ENCODE measurements at regions not wholly inside any gene's neighbourhood (a gene's known extent, or its start where the extent isn't known, plus 50 kb on each side); places are given as distances from the start of the nearest gene placed in this dataset.
"Not testable (repeated sequence)": the region's sequence is repeated elsewhere in the genome, so short reads cannot be mapped to it uniquely, and the experiment has no call there.

GRCh38 chr12:107826276-107826675 is 51.8 kb downstream of the ASCL4 start:
- no peak for DNase-seq

GRCh38 chr12:107829271-107829670 is 54.8 kb downstream of the ASCL4 start:
- DNase-seq = no peak

- no peak for DNase-seq
These were observed 57.9 kb downstream of the ASCL4 start for GRCh38 chr12:107832441-107832840.

GRCh38 chr12:107840186-107840585 is 65.7 kb downstream of the ASCL4 start:
- no peak for DNase-seq

- no peak for DNase-seq
These were observed 69.1 kb downstream of the ASCL4 start for GRCh38 chr12:107843351-107844311.

- DNase-seq = no peak
These were observed 69.9 kb downstream of the ASCL4 start for GRCh38 chr12:107844312-107844921.

- no peak for DNase-seq
These were observed 70.9 kb downstream of the ASCL4 start for GRCh38 chr12:107845226-107845979.

- no peak for DNase-seq
These were observed 71.6 kb downstream of the ASCL4 start for GRCh38 chr12:107845980-107846659.

GRCh38 chr12:107847430-107847829 is 72.9 kb downstream of the ASCL4 start:
- DNase-seq = no peak

- DNase-seq = no peak
These were observed 73.3 kb downstream of the ASCL4 start for GRCh38 chr12:107847830-107848229.

- DNase-seq = no peak
These were observed 79.0 kb downstream of the ASCL4 start for GRCh38 chr12:107853479-107853878.

- no peak for DNase-seq
These were observed 81.0 kb downstream of the ASCL4 start for GRCh38 chr12:107855471-107855870.

- DNase-seq = no peak
These were observed 81.6 kb downstream of the ASCL4 start for GRCh38 chr12:107856096-107856495.

- DNase-seq = no peak
These were observed 82.7 kb downstream of the ASCL4 start for GRCh38 chr12:107857191-107857590.

- DNase-seq = no peak
These were observed 84.9 kb downstream of the ASCL4 start for GRCh38 chr12:107859367-107859766.

GRCh38 chr12:107864235-107864634 is 89.7 kb downstream of the ASCL4 start:
- no peak for DNase-seq

GRCh38 chr12:107864727-107865126 is 90.2 kb downstream of the ASCL4 start:
- not testable (repeated sequence) for DNase-seq

- no peak for DNase-seq
These were observed 98.7 kb downstream of the ASCL4 start for GRCh38 chr12:107873223-107873622.

GRCh38 chr12:107875786-107876185 is 101.3 kb downstream of the ASCL4 start:
- no peak for DNase-seq

GRCh38 chr12:107884769-107885694 is 110.5 kb downstream of the ASCL4 start:
- peak; percentile 6 to 10 for DNase-seq

GRCh38 chr12:107888789-107889188 is 114.3 kb downstream of the ASCL4 start:
- DNase-seq = no peak

- DNase-seq = no peak
These were observed 117.5 kb downstream of the ASCL4 start for GRCh38 chr12:107891967-107892366.

All from activated CD4-positive, alpha-beta T cell treated with anti-CD3 and anti-CD28 coated beads for 4 hours (primary cell).